GM13977 (cell line): ENCODE measurements at regions not wholly inside any gene's neighbourhood (a gene's known extent, or its start where the extent isn't known, plus 50 kb on each side); places are given as distances from the start of the nearest gene placed in this dataset.

Experiments
- DNase-seq: peaks from one replicate; pipeline ENCODE4 v3.0.0; 2012; ENCODE audit warnings: low spot score
- in situ Hi-C: fragments of 300-500 bp; cut with MboI; formaldehyde crosslinking; loops from one replicate; pipeline ENCODE4 v1.12.0; 2022; ENCODE audit warnings: low sequenced_read_pairs, low pct_unique_long_range_greater_than_20kb, mixed read lengths, inconsistent platforms; ENCODE audit not compliant: unreplicated experiment
- TF ChIP-seq, protein P1 (sequence below): IDR thresholded peaks from 2 replicates; pipeline ENCODE4 v1.5.1; 2012; ENCODE audit warnings: mild to moderate bottlenecking, control low read depth; ENCODE audit not compliant: insufficient read depth; ENCODE audit errors: extremely low read depth, missing control alignments

DNA sequence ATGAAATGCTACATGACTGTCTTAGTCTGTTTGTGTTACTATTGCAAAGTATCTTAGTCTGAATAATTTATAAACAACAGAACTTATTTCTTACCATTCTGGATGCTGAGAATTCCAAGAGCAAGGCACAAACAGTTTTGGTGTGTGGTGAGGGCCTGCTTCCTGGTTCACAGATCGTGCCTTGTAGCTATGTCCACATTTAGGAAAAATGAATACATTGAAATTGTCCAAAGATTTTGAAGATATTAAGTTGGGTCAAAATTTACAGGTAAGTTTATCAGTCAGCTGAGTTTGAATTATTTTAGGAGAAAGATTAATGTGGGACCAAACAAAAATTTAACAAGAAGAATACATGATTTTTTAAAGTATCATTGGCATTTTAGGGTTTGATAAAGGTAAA, 293.5 kb downstream of the LTN1 start:
- TF ChIP-seq, protein P1, sequence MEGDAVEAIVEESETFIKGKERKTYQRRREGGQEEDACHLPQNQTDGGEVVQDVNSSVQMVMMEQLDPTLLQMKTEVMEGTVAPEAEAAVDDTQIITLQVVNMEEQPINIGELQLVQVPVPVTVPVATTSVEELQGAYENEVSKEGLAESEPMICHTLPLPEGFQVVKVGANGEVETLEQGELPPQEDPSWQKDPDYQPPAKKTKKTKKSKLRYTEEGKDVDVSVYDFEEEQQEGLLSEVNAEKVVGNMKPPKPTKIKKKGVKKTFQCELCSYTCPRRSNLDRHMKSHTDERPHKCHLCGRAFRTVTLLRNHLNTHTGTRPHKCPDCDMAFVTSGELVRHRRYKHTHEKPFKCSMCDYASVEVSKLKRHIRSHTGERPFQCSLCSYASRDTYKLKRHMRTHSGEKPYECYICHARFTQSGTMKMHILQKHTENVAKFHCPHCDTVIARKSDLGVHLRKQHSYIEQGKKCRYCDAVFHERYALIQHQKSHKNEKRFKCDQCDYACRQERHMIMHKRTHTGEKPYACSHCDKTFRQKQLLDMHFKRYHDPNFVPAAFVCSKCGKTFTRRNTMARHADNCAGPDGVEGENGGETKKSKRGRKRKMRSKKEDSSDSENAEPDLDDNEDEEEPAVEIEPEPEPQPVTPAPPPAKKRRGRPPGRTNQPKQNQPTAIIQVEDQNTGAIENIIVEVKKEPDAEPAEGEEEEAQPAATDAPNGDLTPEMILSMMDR = no peak
- in situ Hi-C loops = no loop called here
- DNase-seq = no peak

- TF ChIP-seq, protein P1 = no peak
- DNase-seq = no peak
- in situ Hi-C loops = no loop called here
These were observed 295.8 kb downstream of the LTN1 start for GRCh38 chr21:28696844-28697410.

DNA sequence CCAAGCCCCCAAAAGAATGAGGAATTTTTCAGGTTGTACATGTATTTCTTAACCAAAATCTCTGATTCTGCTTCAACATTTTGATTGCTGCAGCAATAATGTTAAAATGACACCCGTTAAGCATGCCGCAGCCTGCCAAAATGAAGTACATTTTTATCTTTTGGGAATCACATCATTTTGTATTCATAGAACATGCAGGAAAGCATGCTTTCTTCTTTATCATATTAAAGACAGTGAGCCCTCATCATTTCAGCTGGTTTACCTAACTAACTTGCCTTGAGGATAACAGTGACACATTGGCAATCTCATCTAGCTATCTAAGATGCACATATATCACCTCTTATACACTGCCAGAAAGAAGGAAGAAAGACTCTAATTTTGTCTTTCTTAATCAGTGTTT, 299.2 kb downstream of the LTN1 start:
- DNase-seq = no peak
- TF ChIP-seq, protein P1 = no peak
- in situ Hi-C loops = no loop called here

- DNase-seq = no peak
- TF ChIP-seq, protein P1 = no peak
- in situ Hi-C loops = no loop called here
These were observed 302.5 kb downstream of the LTN1 start for GRCh38 chr21:28690196-28690595.

- in situ Hi-C loops = no loop called here
- TF ChIP-seq, protein P1 = no peak
- no peak for DNase-seq
These were observed 304.3 kb downstream of the LTN1 start for GRCh38 chr21:28688381-28688780.

DNA sequence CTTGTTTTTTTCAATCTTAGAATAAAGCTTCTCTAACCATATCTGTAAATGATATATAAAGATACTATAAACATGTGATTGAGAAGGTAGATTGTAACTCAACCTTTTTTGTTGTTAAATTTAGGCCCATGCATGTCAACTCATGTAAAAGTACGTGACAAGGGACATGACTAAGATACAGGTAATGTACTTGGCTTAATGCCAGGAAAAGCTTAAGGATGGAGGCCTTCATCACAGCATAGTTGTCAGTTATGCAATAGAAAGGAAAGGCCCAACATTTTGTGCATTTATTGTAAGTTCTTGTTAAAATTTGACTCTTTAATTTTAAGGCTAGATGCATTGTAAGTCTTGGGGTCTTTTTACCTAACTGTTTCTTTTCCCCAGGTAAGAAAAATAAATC, 305.1 kb downstream of the LTN1 start:
- TF ChIP-seq, protein P1 = no peak
- no peak for DNase-seq
- in situ Hi-C loops = no loop called here
